ENCODE measurements at regions not wholly inside any gene's neighbourhood (a gene's known extent, or its start where the extent isn't known, plus 50 kb on each side); places are given as distances from the start of the nearest gene placed in this dataset.

- no peak overlapping the region for H4K8ac ChIP-seq (ENCODE audit: extremely low read depth, insufficient read depth, low read length)
- H3K79me2 ChIP-seq (ENCODE audit: control insufficient read depth in 1 of 2, insufficient read depth in 2 of 2, low read length in 2 of 2) = no peaks in the 10 kb centered on the region
- no peak overlapping the region for H3K9ac ChIP-seq (replicated peaks in 1 of 4; ENCODE audit: extremely low read depth in 1 of 4, low read depth in 3 of 4, low read length in 3 of 4)
- no peak overlapping the region for H3K14ac ChIP-seq (ENCODE audit: insufficient read length)
- no peak overlapping the region for H2BK120ac ChIP-seq (replicated peaks; ENCODE audit: low read depth, low read length)
- peaks cover 0 to 5% of the 10 kb centered on the region in 2 experiments for H4K20me1 ChIP-seq (replicated peaks in 1 of 2; ENCODE audit: control insufficient read depth in 1 of 2, insufficient read depth in 2 of 2, low read length in 2 of 2)
- no peak overlapping the region for H3K27ac ChIP-seq (ENCODE audit: low read depth, low read length)
- H3K9me3 ChIP-seq (ENCODE audit: insufficient read depth in 2 of 2, low read depth in 1 of 2, low read length in 1 of 2) = no peaks in the 10 kb centered on the region
- H3K79me1 ChIP-seq (ENCODE audit: low read depth, low read length) = no peaks in the 10 kb centered on the region
- CTCF ChIA-PET (ENCODE audit: partially characterized antibody) = interaction anchor here (1.3 to 1.6 kb wide), 5 partner anchors 28 to 380 kb away, joined by 3 to 5 read pairs (median 3); no protein-coding TSS in a partner anchor
- H3K36me3 ChIP-seq (ENCODE audit: control insufficient read depth in 2 of 4, insufficient read depth in 4 of 4, low read length in 3 of 4) = no peaks in the 10 kb centered on the region
- H3K4ac ChIP-seq (replicated peaks; ENCODE audit: insufficient read length, low read depth, low read length) = no peak overlapping the region
- H3K4me1 ChIP-seq (replicated peaks in 1 of 4; ENCODE audit: control insufficient read depth in 3 of 4, insufficient read depth in 4 of 4, low read length in 3 of 4) = peaks cover 3 to 17% (median 9%) of the 10 kb centered on the region in 4 experiments
- no peak overlapping the region for H3K23ac ChIP-seq (ENCODE audit: insufficient read length)
- H3K56ac ChIP-seq (replicated peaks; ENCODE audit: insufficient read length, low read depth, low read length) = no peak overlapping the region
- H3K23me2 ChIP-seq (ENCODE audit: low read depth, low read length) = peaks cover 6% of the 10 kb centered on the region
- H2AK5ac ChIP-seq (ENCODE audit: low read depth, low read length) = no peak overlapping the region
- no peak overlapping the region; the same call in 1 of the 2 replicates for H2BK12ac ChIP-seq (ENCODE audit: low read depth, low read length)
- no peak overlapping the region for H4K91ac ChIP-seq (replicated peaks; ENCODE audit: insufficient read length, low read length)
- no peak overlapping the region for H2BK20ac ChIP-seq (ENCODE audit: low read length)
- peak overlapping the region in 1 of 2 experiments; percentile 30; a peak in 1 of 4 replicates for H3K4me2 ChIP-seq (ENCODE audit: insufficient read depth in 1 of 2, low read depth in 2 of 2, low read length in 2 of 2)
- H2AFZ ChIP-seq (ENCODE audit: low read length) = no peak overlapping the region
- peak overlapping the region; percentile 7; the same call in 1 of the 2 replicates for H2BK5ac ChIP-seq (ENCODE audit: low read depth, low read length)
- POLR2A ChIA-PET (ENCODE audit: partially characterized antibody) = interaction anchor here (1.5 kb wide), 1 partner anchor 12 kb away, joined by 3 read pairs; no protein-coding TSS in a partner anchor
- H3K18ac ChIP-seq (ENCODE audit: extremely low read depth, low read length) = no peak overlapping the region
- no peak for DNase-seq (ENCODE audit: low read depth in 1 of 2, low spot score in 2 of 2)
- H3K27me3 ChIP-seq (replicated peaks in 1 of 4; ENCODE audit: control insufficient read depth in 3 of 4, extremely low read depth in 1 of 4, insufficient read depth in 3 of 4, low read length in 3 of 4) = no peaks in the 10 kb centered on the region; a peak in 1 of 7 replicates
- H2BK15ac ChIP-seq (ENCODE audit: low read length) = peak overlapping the region; percentile 47; the same call in 1 of the 2 replicates
- no peak overlapping the region for H3K4me3 ChIP-seq (ENCODE audit: extremely low read depth in 1 of 4, insufficient read depth in 2 of 4, low read depth in 3 of 4, low read length in 4 of 4)
- FAIRE-seq = no peak
- no peak overlapping the region for H4K5ac ChIP-seq (ENCODE audit: insufficient read length, low read depth, low read length)
- 77% methylated on average over 10 of the region's 10 CpGs; no CpG with 5 or more reads in 1 of the 2 experiments for WGBS, 2 experiments (ENCODE audit: extremely low coverage in 1 of 2, insufficient coverage in 1 of 2, insufficient read length in 1 of 2, insufficient replicate concordance in 2 of 2, low coverage in 1 of 2, low lambda C conversion rate in 2 of 2, missing lambda C conversion rate in 1 of 2)
- no peak for TF ChIP-seq EGR1 (IDR thresholded peaks at IDR 0.05; ENCODE audit: borderline replicate concordance, low read depth, low read length)
- TF ChIP-seq KDM1A (IDR thresholded peaks at IDR 0.05; ENCODE audit: borderline replicate concordance, low read length) = no peak
- TF ChIP-seq, protein P1, sequence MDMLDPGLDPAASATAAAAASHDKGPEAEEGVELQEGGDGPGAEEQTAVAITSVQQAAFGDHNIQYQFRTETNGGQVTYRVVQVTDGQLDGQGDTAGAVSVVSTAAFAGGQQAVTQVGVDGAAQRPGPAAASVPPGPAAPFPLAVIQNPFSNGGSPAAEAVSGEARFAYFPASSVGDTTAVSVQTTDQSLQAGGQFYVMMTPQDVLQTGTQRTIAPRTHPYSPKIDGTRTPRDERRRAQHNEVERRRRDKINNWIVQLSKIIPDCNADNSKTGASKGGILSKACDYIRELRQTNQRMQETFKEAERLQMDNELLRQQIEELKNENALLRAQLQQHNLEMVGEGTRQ (IDR thresholded peaks at IDR 0.05; ENCODE audit: low read length) = no peak
- TF ChIP-seq CEBPB (IDR thresholded peaks at IDR 0.05; ENCODE audit: low read depth, low read length) = no peak
- TF ChIP-seq TAF1 (IDR thresholded peaks at IDR 0.05; ENCODE audit: low read depth, low read length) = no peak
- TF ChIP-seq JUND (IDR thresholded peaks at IDR 0.05; ENCODE audit: low read length) = no peak
- no peak for TF ChIP-seq RFX5 (IDR thresholded peaks at IDR 0.05; ENCODE audit: borderline replicate concordance, low read depth, low read length)
Observed at GRCh38 chr3:72335458-72336095, 512.7 kb downstream of the SHQ1 start.

Data from H1 (cell line).